ENCODE measurements at regions not wholly inside any gene's neighbourhood (a gene's known extent, or its start where the extent isn't known, plus 50 kb on each side); places are given as distances from the start of the nearest gene placed in this dataset.
"Not testable (repeated sequence)": the region's sequence is repeated elsewhere in the genome, so short reads cannot be mapped to it uniquely, and the experiment has no call there.

DNA sequence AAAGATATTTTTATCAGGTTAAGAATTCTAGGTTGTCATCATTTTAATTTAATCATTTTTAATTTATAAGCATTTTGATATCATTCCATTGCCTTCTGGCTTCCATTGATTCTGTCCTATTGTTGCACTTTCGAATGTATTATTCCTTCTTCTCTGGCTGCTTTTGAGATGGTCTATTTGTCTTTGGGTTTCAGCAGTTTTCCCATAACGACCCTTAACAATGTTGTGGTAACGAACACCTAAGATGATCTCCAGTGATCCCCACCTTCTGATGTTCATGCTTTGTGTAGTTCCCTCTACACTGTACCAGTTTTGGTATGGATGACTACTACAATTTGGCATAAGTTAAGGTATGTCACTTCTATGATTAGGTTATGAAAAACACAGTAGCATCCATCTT, 59.9 kb downstream of the MINAR1 start:
- DNase-seq: no peak

DNA sequence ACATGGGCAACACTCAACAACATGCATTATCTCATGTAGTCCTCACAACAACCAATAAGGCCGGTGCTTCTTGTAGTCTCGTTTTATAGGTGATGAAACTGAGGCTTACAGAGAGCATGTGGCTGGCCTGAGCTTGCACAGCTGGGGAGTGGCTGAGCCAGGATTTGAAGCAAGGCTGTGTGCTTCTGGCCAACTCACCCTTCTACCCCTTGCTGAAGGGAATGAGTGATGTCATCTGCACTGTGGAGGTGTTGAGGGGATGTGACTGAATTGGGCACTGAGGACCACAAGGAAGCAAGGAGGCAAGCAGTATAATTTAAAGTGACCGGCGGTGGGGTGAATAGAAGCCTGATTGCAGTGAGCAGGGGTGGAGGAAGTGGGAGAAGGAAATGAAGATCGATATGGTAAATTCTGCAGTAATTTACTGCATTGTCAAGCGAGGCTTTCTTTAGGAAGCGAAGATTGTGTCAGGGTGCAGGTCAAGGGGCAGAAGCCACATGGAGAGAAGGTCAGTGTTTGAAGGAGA, 62.3 kb downstream of the MINAR1 start:
- no peak for DNase-seq

DNA sequence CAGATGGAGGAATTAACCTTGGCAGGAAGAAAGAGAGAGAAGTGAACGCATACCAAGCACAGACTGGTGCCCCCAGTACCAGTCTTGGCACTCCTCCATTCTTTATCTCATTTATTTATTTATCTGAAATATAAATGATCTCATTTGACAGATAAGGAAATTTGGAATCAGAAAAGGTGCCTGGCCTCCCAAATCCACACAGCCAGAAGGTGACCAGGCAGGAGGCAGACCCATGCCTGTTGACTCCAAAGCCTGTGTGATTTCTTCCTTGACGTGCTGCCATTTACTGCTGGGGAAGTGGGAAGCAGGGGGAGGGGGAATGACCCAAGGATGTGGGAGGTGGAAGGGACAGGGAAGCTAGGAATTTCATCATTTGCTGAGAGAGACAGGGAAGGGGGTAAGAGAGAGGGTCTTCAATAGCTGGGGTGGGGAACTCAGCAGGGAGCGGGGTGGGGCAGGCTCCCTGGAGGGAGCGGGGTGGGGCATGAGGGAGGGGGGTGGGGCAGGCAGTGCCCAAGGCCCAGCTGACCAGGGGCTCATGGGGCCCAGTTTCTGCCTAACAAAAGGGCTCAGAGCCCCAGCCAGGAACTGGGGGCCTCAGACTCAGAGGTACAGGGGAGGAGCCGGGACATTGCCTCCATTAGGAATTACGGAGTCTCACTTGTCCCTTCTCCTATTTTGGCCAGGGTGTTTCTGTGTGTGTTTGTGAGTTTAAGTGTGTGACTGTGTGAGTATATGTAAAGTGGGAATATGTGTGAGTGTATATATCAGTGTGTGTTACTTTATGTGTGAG, 63.0 kb downstream of the MINAR1 start:
- DNase-seq: no peak

DNA sequence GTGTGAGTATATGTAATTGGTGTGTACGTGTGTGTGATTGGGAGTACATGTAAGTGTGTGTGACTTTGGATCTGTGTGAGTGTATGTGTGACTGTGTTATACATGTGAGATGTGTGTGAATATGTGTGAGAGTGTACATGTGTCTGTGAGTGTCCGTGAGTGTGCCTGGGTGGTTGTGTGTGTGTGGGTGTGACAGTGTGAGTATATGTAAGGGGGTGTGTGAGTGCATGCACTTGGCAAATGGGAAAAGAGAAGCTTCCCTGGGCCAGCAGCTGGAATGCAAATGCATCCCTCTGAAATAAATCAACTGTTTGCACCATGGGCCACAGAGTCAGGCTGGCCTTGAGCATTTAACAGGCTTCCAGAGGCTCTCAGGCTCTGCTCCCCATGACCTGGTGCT, 63.6 kb downstream of the MINAR1 start:
- no peak for DNase-seq

DNA sequence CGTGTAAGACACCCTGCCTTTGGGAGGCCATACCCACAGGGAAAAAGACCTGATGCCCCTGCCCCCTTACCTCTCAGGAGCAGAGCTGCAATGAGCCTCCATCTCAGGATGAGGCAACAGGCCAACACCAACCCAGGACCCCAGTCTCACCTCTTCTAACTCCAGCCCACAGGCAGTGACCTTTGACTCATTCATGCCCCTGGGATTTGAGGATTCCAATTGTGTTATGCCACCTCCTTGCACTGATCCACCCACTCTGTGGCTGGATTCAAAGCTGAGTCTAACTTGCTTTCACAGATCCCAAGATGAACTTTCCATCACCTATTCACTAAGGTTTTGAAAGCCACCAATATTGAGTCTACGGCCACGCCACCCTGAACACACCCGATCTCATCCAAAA, 64.7 kb downstream of the MINAR1 start:
- DNase-seq: no peak

DNA sequence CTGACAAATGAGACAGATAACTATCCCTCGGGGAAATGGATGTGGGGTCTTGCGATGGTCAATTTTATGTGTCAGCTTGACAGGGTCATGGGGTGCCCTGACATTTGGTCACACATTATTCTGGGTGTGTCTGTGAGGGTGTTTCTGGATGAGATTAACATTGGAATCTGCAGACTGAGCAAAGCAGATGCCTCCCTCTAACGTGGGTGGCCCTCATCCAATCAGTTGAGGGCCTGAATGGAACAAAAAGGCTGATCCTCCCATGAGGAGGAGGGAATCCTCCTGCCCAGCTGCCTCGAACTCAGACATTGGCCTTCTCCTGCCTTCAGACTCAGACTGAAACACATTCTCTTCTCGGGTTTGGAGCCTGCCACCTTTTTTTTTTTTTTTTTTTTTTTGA, 69.0 kb downstream of the MINAR1 start:
- no peak for DNase-seq

DNA sequence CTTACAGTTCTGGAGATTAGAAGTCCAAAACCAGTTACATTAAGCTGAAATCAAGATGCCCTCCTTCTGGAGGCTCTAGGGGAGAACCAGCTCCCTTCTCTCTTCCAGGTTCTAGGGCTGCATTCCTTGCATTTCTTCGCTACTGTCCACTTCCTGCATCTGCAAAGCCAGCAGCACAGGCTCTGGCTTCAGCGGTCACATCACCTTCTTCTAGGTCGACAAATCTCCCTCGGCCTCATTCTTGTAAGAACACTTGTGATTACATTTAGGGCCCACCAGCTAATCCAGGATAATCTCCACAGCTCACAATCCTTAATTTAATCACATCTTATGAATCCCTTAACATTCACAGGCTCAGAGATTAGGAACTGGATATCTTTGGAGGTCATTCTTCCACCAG, 73.8 kb downstream of the MINAR1 start:
- no peak for DNase-seq

DNA sequence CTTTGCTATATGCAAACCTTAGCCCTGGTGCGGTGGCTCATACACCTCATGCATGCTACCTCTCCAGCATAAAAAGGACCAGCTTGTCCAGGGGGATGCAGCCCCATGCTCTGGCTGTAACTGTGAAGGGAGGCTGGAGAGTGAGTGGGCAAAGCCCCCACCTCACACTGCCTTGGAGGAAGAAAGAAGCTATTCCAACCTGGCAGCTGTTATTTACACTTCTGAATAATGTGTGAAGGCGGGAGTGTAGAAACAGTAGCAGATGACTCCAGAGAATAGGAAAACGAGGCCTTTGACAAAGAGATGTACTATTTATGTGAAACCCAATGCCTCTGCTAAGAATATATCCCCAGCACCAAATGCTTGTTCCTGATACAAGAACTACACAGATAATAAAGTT, 80.7 kb downstream of the MINAR1 start:
- DNase-seq: not testable (repeated sequence)

DNA sequence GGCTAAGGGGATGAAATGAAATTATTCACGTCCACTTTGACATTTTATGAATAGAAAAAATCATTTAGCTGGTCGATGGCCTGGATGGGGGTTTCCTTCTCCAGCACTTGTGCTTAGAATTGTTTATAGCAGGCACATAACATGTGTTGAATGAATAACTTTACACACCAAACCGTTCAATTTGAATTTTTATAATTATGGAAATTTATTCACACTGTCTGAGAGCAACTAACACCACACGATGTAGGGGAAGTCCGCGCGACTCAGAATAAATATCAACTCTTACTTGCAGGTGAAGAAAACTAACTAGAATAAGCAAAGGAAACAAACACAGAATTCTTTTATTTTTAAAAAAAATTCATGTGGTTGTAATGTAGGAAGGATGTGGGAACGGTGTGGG, 81.3 kb downstream of the MINAR1 start:
- no peak for DNase-seq

DNA sequence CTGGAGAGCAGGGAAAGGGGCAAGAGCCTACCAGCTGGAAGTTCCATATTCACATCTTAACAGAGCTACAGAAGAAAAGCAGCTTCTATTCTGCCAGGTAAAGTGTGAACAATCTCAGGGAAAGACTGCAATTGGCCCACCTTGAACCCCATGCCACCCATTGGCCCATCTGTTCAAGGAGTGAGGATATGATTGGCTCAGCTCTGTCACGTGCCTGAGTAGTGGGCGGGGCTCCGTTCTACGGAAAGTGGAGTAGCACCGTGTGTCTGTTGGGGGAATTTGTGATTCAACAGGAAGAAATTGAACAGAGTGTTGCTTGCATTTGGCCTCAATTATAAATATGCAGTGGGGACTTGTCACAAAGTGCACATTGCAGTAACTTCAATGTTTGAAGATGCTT, 81.8 kb downstream of the MINAR1 start:
- DNase-seq: no peak

DNA sequence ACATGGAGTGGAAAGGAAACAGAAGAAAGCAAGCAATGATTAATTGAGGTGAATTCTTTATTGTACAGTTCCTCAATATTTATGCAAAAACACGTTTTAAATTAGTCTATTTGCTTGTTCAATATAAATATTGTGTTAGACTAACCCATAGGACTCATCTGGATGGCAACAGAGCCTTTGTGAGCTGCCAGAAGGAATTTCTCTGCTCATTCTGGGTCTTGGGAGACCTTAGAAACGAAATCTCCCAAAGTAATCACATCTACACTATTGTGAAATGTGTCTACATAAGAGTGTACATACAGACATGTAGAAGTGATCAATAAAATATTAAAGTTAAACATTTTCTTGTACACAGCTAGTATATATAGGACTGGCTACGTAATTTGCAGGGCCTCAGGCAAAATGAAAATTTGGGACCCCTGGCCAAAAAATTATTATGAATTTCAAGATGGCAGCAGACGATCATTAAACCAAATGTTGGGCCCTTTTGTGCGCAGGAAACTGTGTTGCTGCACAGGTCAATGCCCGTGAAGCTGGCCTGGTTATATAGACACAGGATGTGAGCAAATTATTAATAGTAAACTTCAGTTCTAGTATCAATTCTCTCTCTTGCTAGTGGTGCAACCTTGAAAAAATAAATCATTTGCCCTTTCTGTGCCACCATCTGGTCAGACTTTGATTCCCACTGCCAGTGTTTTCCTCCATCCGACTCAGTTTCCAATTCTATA, 83.3 kb downstream of the MINAR1 start:
- DNase-seq: no peak

DNA sequence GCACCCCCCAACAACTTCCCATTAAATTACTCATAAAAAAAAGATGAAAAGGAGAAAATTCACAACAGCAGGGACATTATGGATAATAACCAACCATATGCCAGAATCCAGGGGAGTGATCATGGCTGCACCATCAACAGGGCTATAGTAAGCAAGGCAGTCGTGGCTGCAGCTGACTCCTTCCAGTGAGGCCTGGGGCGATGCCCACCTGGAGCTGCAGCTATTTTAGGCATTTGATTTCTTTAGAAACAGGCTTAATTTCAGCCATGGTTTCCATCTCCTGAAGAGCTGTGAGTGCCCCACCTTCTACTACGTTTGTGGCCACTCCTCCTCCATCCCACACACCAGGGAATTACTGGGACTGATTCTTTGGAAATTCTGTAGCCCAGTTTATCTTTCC, 84.0 kb downstream of the MINAR1 start:
- DNase-seq: no peak

DNA sequence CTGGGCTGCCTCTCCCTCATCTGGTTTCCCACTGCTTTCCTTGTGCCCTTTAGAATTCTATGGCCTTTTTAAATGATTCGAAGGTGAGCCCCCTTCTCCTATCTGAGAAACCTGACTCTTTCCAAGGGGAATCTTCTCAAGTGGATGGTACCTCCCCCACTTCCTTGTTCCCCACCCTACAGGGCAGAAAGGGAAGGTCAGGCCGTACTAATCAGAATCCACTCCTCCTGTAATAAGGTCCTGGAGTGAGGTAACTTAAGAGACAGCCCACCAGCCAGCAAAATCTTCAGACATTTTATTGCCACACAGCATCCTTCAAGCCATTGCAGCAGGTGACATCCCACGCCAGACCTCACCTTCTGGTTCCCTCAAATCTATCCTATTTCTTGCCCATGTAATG, 84.5 kb downstream of the MINAR1 start:
- no peak for DNase-seq

DNA sequence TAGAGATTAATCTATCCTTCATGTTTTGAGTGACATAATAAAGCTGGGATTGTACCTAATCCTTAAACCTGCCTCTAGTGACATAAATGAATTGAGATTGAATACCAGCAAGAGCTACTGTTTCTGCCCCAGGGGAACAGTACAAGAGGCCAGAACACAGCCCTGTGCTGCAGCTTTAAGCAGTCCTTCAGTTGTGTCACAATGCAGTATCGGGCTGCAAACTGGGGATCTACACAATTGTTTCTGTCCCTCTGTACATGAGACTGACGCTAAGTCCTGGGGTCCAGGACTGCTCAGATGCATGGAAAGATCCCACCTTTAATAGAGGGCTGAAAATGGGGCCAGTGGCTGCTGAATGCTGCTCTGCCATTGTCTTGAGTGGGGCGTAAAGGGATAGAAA, 87.5 kb downstream of the MINAR1 start:
- DNase-seq: no peak

DNA sequence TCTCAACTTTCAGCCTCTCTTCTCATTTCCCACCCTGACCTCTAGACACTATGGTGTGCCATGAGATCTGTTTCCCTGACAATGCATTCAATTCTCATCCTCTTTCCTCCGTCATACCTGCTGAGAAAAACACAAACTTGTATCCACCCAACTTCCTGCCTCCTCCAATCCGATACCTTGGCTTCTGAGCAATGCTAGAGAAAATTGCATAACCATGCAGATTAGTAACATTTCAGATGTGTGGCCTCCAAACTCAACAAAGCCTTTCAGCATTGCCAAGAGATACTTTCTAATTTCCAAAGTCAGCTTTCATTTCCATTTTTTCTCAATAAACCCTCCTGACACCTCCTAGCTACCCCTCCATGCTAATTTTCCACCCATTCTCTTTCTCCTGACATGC, 88.5 kb downstream of the MINAR1 start:
- no peak for DNase-seq

DNA sequence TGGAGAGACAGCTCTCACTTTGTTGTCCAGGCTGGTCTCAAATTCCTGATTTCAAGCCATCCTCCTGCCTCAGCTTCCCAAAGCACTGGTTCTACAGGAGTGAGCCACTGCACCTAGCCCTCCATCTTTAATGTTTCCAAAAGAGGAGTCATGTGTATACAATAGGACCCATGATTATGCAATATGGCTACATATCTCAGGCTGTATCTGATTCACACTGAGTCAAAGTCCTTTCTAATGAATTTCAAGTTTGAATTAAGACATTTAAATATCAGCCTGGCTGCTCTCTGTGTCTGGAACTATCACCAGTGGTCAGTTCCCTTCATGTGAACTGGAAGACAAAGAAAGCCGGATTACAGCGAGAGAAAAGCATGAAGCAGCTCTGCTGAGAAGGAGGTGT, 90.5 kb downstream of the MINAR1 start:
- no peak for DNase-seq

DNA sequence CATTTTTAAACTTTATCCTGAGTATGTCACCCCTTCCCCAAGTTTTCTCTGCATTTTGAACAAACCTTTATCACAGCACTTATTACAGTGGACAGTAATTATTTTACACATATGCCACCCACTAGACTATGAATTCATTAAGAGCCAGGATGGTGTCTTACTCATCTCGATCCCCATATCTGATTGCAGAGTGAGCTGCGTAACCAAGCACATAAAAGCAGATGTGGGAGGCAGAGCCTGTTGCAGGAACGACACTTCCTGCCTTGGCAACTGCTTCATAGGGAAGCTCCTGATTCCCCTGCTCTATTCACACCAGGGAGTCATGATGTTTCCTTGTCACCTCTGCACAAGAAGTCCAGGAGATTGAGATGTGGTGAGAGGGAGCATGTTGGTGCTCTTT, 91.1 kb downstream of the MINAR1 start:
- no peak for DNase-seq

DNA sequence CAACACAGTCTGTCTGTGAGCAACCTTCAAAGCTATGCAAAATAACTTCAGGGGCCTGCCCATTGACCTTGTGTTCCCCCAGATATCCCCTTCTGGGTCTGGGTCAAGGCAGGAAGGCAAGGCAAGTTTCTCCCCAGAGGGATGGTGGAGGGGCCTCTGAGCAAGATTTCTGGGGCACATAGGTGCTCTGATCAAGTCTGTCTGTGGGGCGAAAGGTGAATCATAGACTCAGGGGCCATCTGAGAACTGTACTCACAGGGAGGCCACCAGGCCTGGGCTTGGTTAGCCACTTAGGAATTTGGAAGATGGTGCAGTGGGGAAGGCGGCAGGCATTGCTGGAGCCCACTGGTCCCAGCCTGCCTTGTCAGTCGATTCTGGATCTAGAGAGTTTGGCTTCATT, 92.4 kb downstream of the MINAR1 start:
- DNase-seq: no peak

DNA sequence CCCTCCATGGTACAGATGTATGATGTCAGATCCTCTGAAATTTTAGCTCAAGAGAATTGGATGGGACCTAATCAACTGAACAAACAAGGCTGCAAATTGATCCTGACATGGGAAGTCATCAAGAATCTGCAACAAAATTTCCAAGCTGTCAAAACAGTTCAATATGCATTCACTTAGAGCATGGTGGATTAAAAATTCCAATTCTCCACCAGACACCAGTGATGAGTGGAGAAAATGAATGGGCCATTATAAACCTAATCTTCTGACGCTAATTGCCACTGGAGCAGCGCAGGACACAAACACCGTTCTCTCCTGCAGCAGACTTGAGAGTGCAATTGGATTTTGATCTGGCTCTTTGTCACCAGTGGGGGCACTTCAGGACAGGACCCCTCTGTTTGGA, 94.2 kb downstream of the MINAR1 start:
- no peak for DNase-seq

DNA sequence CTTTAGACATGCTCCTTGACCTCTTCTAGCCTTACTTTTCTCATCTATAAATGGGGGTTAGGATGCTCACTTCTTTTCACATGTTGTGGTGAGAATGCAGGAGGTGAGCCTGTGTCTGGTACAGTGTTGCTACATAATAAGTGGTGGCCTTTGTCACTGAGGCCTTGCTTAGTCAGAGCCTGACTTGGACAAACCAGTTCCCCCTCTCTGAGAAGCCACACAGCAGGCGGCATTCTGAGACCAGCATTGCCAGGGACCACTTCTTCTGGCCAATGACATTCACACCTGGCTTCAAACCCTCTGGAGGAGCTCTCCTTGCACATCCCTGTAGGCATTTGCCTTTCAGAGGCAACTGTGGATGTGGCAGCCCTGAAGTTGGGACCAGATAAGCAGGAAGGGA, 95.7 kb downstream of the MINAR1 start:
- no peak for DNase-seq

DNA sequence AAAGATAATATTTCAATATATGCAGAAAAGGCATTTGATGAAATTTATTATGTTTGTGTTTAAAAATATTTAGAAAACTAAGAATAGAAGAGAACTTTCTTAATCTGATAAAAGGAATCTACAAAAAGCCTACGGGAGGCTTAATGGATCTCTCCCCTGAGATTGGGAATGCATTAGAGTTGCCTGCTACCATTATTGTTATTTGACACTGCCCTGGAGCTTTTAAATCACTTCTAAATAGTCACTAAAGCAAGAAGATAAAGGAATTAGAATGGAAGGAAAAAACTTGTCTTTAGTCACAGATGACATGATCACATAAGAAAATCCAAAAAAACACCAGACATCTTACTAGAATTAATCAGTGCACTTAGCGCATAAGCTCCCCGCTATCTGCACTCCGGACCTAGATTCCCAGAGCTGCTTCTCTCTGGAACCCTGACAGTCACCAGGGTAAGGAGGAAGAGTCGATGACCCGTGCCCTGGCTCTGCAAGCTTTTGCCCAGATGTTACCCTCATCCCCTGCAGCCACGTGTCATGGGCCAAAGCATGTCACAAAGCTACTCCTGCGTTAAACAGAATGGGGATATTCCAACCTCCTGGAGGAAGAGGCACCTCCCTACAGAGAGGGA, 97.1 kb downstream of the MINAR1 start:
- no peak for DNase-seq

DNA sequence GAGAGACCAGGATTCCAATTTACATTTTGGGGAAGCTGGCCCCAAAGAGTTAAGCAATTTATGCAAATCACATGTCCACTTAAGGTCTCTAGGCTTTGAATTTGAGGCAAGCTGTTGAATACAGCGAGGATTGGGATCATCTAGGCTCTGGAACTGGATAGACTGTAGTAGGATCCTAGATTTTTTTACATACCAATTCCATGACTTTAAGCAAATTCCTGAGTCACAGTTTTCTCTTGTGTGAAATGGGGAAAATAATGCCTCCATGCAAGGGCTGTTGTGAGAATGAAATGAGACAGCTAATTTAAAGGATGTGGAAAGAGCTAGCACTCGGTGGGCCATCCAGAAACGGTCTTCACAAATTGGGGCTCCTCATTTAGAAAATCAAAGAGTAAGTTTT, 103.4 kb downstream of the MINAR1 start:
- no peak for DNase-seq

DNA sequence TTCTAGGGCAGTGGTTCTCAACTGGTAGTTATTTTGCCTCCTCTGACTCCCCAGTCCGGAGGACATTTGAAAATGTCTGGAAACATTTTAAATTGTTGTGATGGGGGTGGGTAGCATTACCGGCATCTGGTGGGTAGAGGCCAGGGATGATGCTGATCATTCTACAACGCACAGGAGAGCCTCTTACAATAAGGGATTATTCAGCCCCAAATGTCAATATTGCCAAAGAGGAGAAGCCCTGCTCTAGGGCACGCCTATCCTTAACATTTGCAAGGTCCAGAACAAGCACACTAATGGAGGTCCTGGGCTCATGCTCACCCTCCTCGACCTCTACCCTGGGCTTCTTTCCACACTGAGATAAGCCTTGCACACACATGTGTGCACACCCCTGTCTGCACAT, 106.4 kb downstream of the MINAR1 start:
- no peak for DNase-seq

DNA sequence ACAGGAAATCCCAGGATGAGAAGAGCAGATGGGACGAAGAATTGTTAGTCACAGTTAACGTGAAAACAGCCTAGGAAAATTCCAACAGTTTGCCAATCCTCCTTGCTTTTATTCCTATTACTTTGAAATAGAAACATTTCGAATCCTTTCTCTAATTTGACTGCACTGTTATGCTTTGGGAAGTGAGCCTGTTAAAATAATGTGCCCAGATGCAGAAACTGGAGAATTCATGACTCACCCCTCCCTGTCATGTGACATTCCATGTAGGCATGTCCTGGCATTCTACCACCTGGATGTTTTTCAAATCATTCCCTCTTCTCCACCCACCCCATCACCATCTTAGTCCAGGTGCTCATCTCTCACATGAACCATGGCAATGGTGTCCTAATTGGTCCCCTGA, 107.3 kb downstream of the MINAR1 start:
- DNase-seq: no peak
